Chondrocyte (in vitro differentiated cells): ENCODE measurements at regions not wholly inside any gene's neighbourhood (a gene's known extent, or its start where the extent isn't known, plus 50 kb on each side); places are given as distances from the start of the nearest gene placed in this dataset.

Source experiments
- DNase-seq: peaks from one replicate; pipeline ENCODE4 v3.0.0; 2021; ENCODE audit warnings: mixed read lengths, low spot score
- H3K27ac Mint-ChIP-seq: one replicate; pipeline ENCODE4 v1.8.0; 2021; ENCODE audit warnings: mild to moderate bottlenecking, moderate library complexity, mixed read lengths; ENCODE audit not compliant: unreplicated experiment
- H3K27me3 Mint-ChIP-seq: 2 replicates; pipeline ENCODE4 v1.8.0; 2021; ENCODE audit warnings: low read depth, mixed read lengths
- H3K36me3 Mint-ChIP-seq: 2 replicates; pipeline ENCODE4 v1.8.0; 2021; ENCODE audit warnings: low read depth, mixed read lengths
- H3K4me1 Mint-ChIP-seq: 2 replicates; pipeline ENCODE4 v1.8.0; 2021; ENCODE audit warnings: low read depth, mild to moderate bottlenecking, mixed read lengths
- H3K4me3 Mint-ChIP-seq: one replicate; pipeline ENCODE4 v1.8.0; 2021; ENCODE audit warnings: mild to moderate bottlenecking, moderate library complexity, mixed read lengths; ENCODE audit not compliant: unreplicated experiment
- H3K9me3 Mint-ChIP-seq: 2 replicates; pipeline ENCODE4 v1.8.0; 2021; ENCODE audit warnings: low read depth, mixed read lengths
- CTCF ChIP-seq: fragments of 200-600 bp; sonication (generic); IDR thresholded peaks from 2 replicates; pipeline ENCODE4 v1.5.0; 2021; ENCODE audit warnings: antibody characterized with exemption, mild to moderate bottlenecking, moderate library complexity

GRCh38 chr4:181219783-181220416 lies 1023.3 kb upstream of the TENM3 start:
- Mint-ChIP-seq H3K36me3 (no peaks in the 10 kb centered on the region), H3K27ac (no peak overlapping the region), H3K9me3 (no peaks in the 10 kb centered on the region), H3K27me3 (no peaks in the 10 kb centered on the region), H3K4me1 (no peaks in the 10 kb centered on the region), H3K4me3 (no peak overlapping the region)
- no peak for TF ChIP-seq CTCF
- DNase-seq: no peak

GRCh38 chr4:181224852-181225251 lies 1018.4 kb upstream of the TENM3 start:
- H3K36me3 Mint-ChIP-seq: no peaks in the 10 kb centered on the region
- peaks cover 6% of the 10 kb centered on the region for H3K27me3 Mint-ChIP-seq
- H3K9me3 Mint-ChIP-seq: no peaks in the 10 kb centered on the region
- no peak overlapping the region for H3K4me3 Mint-ChIP-seq
- no peaks in the 10 kb centered on the region for H3K4me1 Mint-ChIP-seq
- no peak overlapping the region for H3K27ac Mint-ChIP-seq
- no peak for DNase-seq
- TF ChIP-seq CTCF: no peak

- no peak for TF ChIP-seq CTCF
- Mint-ChIP-seq H3K4me1 (no peaks in the 10 kb centered on the region), H3K9me3 (no peaks in the 10 kb centered on the region), H3K27ac (no peak overlapping the region), H3K27me3 (peaks cover 6% of the 10 kb centered on the region), H3K36me3 (no peaks in the 10 kb centered on the region), H3K4me3 (no peak overlapping the region)
- DNase-seq: no peak
Observed at GRCh38 chr4:181225616-181226261, 1017.5 kb upstream of the TENM3 start.

GRCh38 chr4:181234951-181235680 lies 1008.1 kb upstream of the TENM3 start:
- Mint-ChIP-seq H3K27me3 (no peaks in the 10 kb centered on the region), H3K36me3 (no peaks in the 10 kb centered on the region), H3K4me1 (no peaks in the 10 kb centered on the region), H3K9me3 (no peaks in the 10 kb centered on the region), H3K4me3 (no peak overlapping the region), H3K27ac (no peak overlapping the region)
- TF ChIP-seq CTCF: no peak
- no peak for DNase-seq

GRCh38 chr4:181245326-181245725 lies 997.9 kb upstream of the TENM3 start:
- H3K27ac Mint-ChIP-seq: no peak overlapping the region
- no peak overlapping the region for H3K4me3 Mint-ChIP-seq
- no peak for TF ChIP-seq CTCF
- H3K27me3 Mint-ChIP-seq: no peaks in the 10 kb centered on the region
- DNase-seq: no peak
- H3K4me1 Mint-ChIP-seq: peaks cover 4% of the 10 kb centered on the region
- no peaks in the 10 kb centered on the region for H3K9me3 Mint-ChIP-seq
- H3K36me3 Mint-ChIP-seq: no peaks in the 10 kb centered on the region
